ENCODE measurements at regions not wholly inside any gene's neighbourhood (a gene's known extent, or its start where the extent isn't known, plus 50 kb on each side); places are given as distances from the start of the nearest gene placed in this dataset.
"Not testable (repeated sequence)": the region's sequence is repeated elsewhere in the genome, so short reads cannot be mapped to it uniquely, and the experiment has no call there.

DNA sequence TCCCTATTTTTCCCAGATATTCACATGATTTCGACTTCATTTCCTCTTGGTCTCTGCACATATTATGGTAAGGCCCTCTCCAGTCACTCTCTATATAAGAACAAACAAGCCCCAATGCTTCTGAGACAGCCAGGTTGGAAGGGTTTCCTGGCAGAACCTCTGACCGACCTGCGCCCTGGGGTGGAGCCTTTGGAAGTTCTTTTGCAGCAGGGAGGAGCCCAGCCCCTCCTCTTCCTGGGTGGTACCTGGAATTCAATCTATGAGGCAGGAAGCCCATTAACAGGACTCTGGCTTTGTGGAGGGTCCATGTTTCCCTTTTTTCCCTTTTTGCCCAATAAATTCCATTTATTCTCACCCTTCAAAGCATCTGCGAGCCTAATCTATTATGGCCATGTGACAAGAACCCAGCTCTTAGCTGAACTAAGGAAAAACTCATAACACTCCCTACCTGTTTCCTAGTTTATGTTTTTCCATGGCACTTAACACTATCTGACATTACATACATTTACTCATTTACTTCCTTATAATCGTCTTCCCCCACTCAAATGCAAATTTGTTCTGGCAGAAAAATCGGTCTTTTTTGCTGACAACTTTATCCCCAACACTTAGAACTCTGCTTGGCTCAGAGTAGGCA is 92.5 kb upstream of the FRMD4A start:
- H3K4me3 ChIP-seq (ENCODE audit: low read depth, poor library complexity, severe bottlenecking), result no peak overlapping the region
- intact Hi-C loops (cut with DNase I; ENCODE audit: low total_unique reads), result no loop called here
- TF ChIP-seq CTCF (IDR thresholded peaks at IDR 0.05) (no peak), POLR2A (IDR thresholded peaks at IDR 0.05) (no peak)
- 61 to 64% methylated on average over 6 of the region's 6 CpGs for WGBS, 2 donors
- DNase-seq (ENCODE audit: low spot score in 2 of 2), result no peak

- no peak for DNase-seq (ENCODE audit: low spot score in 2 of 2)
- WGBS, 2 donors, result 42 to 64% methylated on average over 2 of the region's 2 CpGs
- intact Hi-C loops (cut with DNase I; ENCODE audit: low total_unique reads), result no loop called here
- no peak overlapping the region for H3K4me3 ChIP-seq (ENCODE audit: low read depth, poor library complexity, severe bottlenecking)
- no peak for TF ChIP-seq POLR2A (IDR thresholded peaks at IDR 0.05)
- no peak for TF ChIP-seq CTCF (IDR thresholded peaks at IDR 0.05)
Measured at GRCh38 chr10:14422431-14422830, 91.7 kb upstream of the FRMD4A start.

GRCh38 chr10:14421941-14422340 is 91.2 kb upstream of the FRMD4A start:
- 67 to 86% methylated on average over 3 of the region's 3 CpGs for WGBS, 2 donors
- no peak for TF ChIP-seq CTCF (IDR thresholded peaks at IDR 0.05)
- TF ChIP-seq POLR2A (IDR thresholded peaks at IDR 0.05), result no peak
- intact Hi-C loops (cut with DNase I; ENCODE audit: low total_unique reads), result no loop called here
- no peak overlapping the region for H3K4me3 ChIP-seq (ENCODE audit: low read depth, poor library complexity, severe bottlenecking)
- DNase-seq (ENCODE audit: low spot score in 2 of 2), result no peak

- H3K4me3 ChIP-seq (ENCODE audit: low read depth, poor library complexity, severe bottlenecking); DNase-seq (ENCODE audit: low spot score in 2 of 2); intact Hi-C loops (cut with DNase I; ENCODE audit: low total_unique reads): not testable (repeated sequence)
- 93 to 95% methylated on average over 2 of the region's 2 CpGs for WGBS, 2 donors
Measured at GRCh38 chr10:14417336-14417735, 86.6 kb upstream of the FRMD4A start.

DNA sequence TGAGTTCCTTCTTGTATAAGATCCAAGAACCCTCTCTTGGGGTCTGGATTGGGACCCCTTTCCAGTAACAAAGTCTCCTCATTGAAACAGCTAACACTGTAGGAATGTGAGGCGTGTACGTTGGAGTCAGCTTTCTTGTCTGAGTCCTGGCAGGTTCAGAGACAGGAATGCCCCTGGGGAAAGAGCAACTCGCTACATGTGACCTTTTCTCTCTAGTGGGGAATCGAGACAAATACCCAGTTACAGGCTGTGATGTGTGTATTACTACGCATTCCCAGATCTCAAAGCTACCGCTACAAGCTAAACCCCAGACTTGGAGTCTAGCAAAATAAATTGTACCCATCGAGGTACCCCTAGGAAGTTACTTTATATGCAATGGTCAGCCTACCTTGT is 85.6 kb upstream of the FRMD4A start:
- WGBS, 2 donors, result 60 to 66% methylated on average over 7 of the region's 7 CpGs
- intact Hi-C loops (cut with DNase I; ENCODE audit: low total_unique reads), result no loop called here
- no peak overlapping the region for H3K4me3 ChIP-seq (ENCODE audit: low read depth, poor library complexity, severe bottlenecking)
- no peak for TF ChIP-seq POLR2A (IDR thresholded peaks at IDR 0.05)
- no peak for TF ChIP-seq CTCF (IDR thresholded peaks at IDR 0.05)
- DNase-seq (ENCODE audit: low spot score in 2 of 2), result no peak

DNA sequence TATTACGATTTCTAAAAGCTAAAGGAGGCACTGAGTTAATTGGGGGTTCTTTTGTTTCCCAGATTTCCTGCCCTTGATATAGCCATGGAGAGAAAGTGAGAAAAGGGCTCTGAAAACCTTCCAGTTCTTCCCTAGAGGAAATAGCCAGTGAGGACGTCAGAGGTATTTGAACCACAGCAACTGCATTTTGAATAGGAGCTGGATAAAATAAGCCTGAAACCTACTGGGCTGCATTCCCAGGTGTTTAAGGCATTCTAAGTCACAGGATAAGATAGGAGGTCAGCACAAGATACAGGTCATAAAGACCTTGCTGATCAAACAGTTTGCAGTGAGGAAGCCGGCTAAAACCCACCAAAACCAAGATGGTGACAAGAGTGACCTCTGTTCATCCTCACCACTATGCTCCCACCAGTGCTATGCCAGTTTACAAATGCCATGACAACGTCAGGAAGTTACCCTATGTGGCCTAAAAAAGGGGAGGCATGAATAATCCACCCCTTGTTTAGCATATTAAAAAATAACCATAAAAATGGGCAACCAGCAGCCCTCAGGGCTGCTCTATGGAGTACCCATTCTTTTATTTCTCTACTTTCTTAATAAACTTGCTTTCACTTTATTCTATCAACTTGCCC is 85.1 kb upstream of the FRMD4A start:
- H3K4me3 ChIP-seq (ENCODE audit: low read depth, poor library complexity, severe bottlenecking), result no peak overlapping the region
- intact Hi-C loops (cut with DNase I; ENCODE audit: low total_unique reads), result no loop called here
- no peak for TF ChIP-seq CTCF (IDR thresholded peaks at IDR 0.05)
- TF ChIP-seq POLR2A (IDR thresholded peaks at IDR 0.05), result no peak
- WGBS, 2 donors, result 75 to 81% methylated on average over 4 of the region's 4 CpGs
- DNase-seq (ENCODE audit: low spot score in 2 of 2), result no peak

All from lower leg skin (tissue), 4 donors.